ENCODE measurements at regions not wholly inside any gene's neighbourhood (a gene's known extent, or its start where the extent isn't known, plus 50 kb on each side); places are given as distances from the start of the nearest gene placed in this dataset.

DNA sequence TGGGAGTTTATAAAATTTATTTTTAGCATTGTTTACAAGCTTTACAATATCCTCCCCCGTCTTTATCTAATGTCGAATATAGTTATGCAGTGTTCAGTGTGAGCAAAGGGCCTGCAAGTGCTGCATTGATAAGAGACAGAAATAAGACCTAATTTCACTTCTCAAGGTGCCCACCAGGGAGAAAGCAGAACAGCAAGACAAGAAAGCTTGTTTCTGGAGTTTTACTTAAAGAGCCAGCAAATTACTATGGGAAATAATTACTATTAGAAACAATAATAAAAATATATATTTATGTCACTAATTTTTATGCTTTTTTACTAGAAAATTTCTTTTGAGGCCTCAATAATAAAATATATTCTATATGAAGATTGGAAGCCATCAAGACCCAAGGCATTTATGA lies 2677.7 kb downstream of the ARAP2 start:
- TF ChIP-seq TCF4 (CRISPR knock-in tag; IDR thresholded peaks at IDR 0.05; ENCODE audit: borderline replicate concordance) (no peak), PATZ1 (CRISPR knock-in tag; IDR thresholded peaks at IDR 0.05; ENCODE audit: borderline replicate concordance) (no peak), ZC3H10 (CRISPR knock-in tag; IDR thresholded peaks at IDR 0.05) (no peak), CREB5 (CRISPR knock-in tag; IDR thresholded peaks at IDR 0.05; ENCODE audit: low read depth) (no peak), CSRNP3 (CRISPR knock-in tag; IDR thresholded peaks at IDR 0.05) (no peak), ISL1 (CRISPR knock-in tag; IDR thresholded peaks at IDR 0.05) (no peak), ZFP3 (CRISPR knock-in tag; IDR thresholded peaks at IDR 0.05) (no peak), PPARA (CRISPR knock-in tag; IDR thresholded peaks at IDR 0.05; ENCODE audit: borderline replicate concordance) (no peak), OSR1 (CRISPR knock-in tag; IDR thresholded peaks at IDR 0.05) (no peak)
- TF ChIP-seq, protein P1, sequence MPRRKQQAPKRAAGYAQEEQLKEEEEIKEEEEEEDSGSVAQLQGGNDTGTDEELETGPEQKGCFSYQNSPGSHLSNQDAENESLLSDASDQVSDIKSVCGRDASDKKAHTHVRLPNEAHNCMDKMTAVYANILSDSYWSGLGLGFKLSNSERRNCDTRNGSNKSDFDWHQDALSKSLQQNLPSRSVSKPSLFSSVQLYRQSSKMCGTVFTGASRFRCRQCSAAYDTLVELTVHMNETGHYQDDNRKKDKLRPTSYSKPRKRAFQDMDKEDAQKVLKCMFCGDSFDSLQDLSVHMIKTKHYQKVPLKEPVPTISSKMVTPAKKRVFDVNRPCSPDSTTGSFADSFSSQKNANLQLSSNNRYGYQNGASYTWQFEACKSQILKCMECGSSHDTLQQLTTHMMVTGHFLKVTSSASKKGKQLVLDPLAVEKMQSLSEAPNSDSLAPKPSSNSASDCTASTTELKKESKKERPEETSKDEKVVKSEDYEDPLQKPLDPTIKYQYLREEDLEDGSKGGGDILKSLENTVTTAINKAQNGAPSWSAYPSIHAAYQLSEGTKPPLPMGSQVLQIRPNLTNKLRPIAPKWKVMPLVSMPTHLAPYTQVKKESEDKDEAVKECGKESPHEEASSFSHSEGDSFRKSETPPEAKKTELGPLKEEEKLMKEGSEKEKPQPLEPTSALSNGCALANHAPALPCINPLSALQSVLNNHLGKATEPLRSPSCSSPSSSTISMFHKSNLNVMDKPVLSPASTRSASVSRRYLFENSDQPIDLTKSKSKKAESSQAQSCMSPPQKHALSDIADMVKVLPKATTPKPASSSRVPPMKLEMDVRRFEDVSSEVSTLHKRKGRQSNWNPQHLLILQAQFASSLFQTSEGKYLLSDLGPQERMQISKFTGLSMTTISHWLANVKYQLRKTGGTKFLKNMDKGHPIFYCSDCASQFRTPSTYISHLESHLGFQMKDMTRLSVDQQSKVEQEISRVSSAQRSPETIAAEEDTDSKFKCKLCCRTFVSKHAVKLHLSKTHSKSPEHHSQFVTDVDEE (CRISPR knock-in tag; IDR thresholded peaks at IDR 0.05) = no peak

Data from SK-N-SH treated with all-trans-retinoic acid at 6 μM for 48 hours (cell line).